ENCODE measurements at regions not wholly inside any gene's neighbourhood (a gene's known extent, or its start where the extent isn't known, plus 50 kb on each side); places are given as distances from the start of the nearest gene placed in this dataset.

GRCh38 chr7:51802718-51803117 is 486.1 kb upstream of the COBL start:
- WGBS, result 50% methylated on average over 5 of the region's 5 CpGs
- TF ChIP-seq POLR2A (IDR thresholded peaks at IDR 0.05) (no peak), CTCF (IDR thresholded peaks at IDR 0.05) (no peak), POLR2AphosphoS5 (IDR thresholded peaks at IDR 0.05) (no peak)
- Histone ChIP-seq H3K9me3 (no peaks in the 10 kb centered on the region), H3K27me3 (replicated peaks; ENCODE audit: insufficient read depth) (no peaks in the 10 kb centered on the region), H3K27ac (no peak overlapping the region), H3K4me1 (replicated peaks) (no peaks in the 10 kb centered on the region), H3K36me3 (no peaks in the 10 kb centered on the region), H3K4me3 (no peak overlapping the region)
- DNase-seq (ENCODE audit: low spot score), result no peak
- intact Hi-C loops (cut with DNase I), result no loop called here

GRCh38 chr7:51797371-51797770 is 480.8 kb upstream of the COBL start:
- Histone ChIP-seq H3K9me3 (no peaks in the 10 kb centered on the region), H3K36me3 (no peaks in the 10 kb centered on the region), H3K27ac (no peak overlapping the region), H3K4me1 (replicated peaks) (no peaks in the 10 kb centered on the region), H3K27me3 (replicated peaks; ENCODE audit: insufficient read depth) (no peaks in the 10 kb centered on the region), H3K4me3 (no peak overlapping the region)
- no peak for DNase-seq (ENCODE audit: low spot score)
- intact Hi-C loops (cut with DNase I), result no loop called here
- 92% methylated on average over 1 of the region's 1 CpG for WGBS
- TF ChIP-seq CTCF (IDR thresholded peaks at IDR 0.05) (no peak), POLR2A (IDR thresholded peaks at IDR 0.05) (no peak), POLR2AphosphoS5 (IDR thresholded peaks at IDR 0.05) (no peak)

- H3K4me1 ChIP-seq (replicated peaks), result no peaks in the 10 kb centered on the region
- H3K27ac ChIP-seq, result no peak overlapping the region
- H3K36me3 ChIP-seq, result no peaks in the 10 kb centered on the region
- no peaks in the 10 kb centered on the region for H3K27me3 ChIP-seq (replicated peaks; ENCODE audit: insufficient read depth)
- H3K4me3 ChIP-seq, result no peak overlapping the region
- intact Hi-C loops (cut with DNase I), result no loop called here
- no peak for DNase-seq (ENCODE audit: low spot score)
- no peak for TF ChIP-seq POLR2AphosphoS5 (IDR thresholded peaks at IDR 0.05)
- TF ChIP-seq POLR2A (IDR thresholded peaks at IDR 0.05), result no peak
- TF ChIP-seq CTCF (IDR thresholded peaks at IDR 0.05), result no peak
- H3K9me3 ChIP-seq, result no peaks in the 10 kb centered on the region
- 42% methylated on average over 1 of the region's 1 CpG for WGBS
Measured at GRCh38 chr7:51792796-51793195, 476.2 kb upstream of the COBL start.

GRCh38 chr7:51789489-51789888 is 472.9 kb upstream of the COBL start:
- H3K9me3 ChIP-seq, result no peaks in the 10 kb centered on the region
- intact Hi-C loops (cut with DNase I), result no loop called here

More at GRCh38 chr7:51789489-51789888, 472.9 kb upstream of the COBL start:
- Histone ChIP-seq H3K27ac (no peak overlapping the region), H3K4me1 (replicated peaks) (no peaks in the 10 kb centered on the region), H3K27me3 (replicated peaks; ENCODE audit: insufficient read depth) (no peaks in the 10 kb centered on the region), H3K36me3 (no peaks in the 10 kb centered on the region), H3K4me3 (no peak overlapping the region)
- TF ChIP-seq POLR2AphosphoS5 (IDR thresholded peaks at IDR 0.05) (no peak), CTCF (IDR thresholded peaks at IDR 0.05) (no peak)
- no peak for DNase-seq (ENCODE audit: low spot score)
